LNCAP (cell line): ENCODE measurements at regions not wholly inside any gene's neighbourhood (a gene's known extent, or its start where the extent isn't known, plus 50 kb on each side); places are given as distances from the start of the nearest gene placed in this dataset.

Experiments
- CTCF ChIP-seq: fragments of 450-650 bp; IDR thresholded peaks from 2 replicates; pipeline ENCODE4 v1.5.1; 2017; ENCODE audit warnings: mild to moderate bottlenecking

GRCh38 chr1:5164158-5164557 is 509.7 kb downstream of the AJAP1 start:
- no peak for TF ChIP-seq CTCF

- no peak for TF ChIP-seq CTCF
These were observed 507.0 kb downstream of the AJAP1 start for GRCh38 chr1:5161372-5161771.

- TF ChIP-seq CTCF = no peak
These were observed 502.8 kb downstream of the AJAP1 start for GRCh38 chr1:5157175-5157574.

- TF ChIP-seq CTCF = no peak
These were observed 502.2 kb downstream of the AJAP1 start for GRCh38 chr1:5156416-5157120.

GRCh38 chr1:5151511-5151910 is 497.1 kb downstream of the AJAP1 start:
- TF ChIP-seq CTCF = no peak

- TF ChIP-seq CTCF = no peak
These were observed 495.8 kb downstream of the AJAP1 start for GRCh38 chr1:5150191-5150590.

GRCh38 chr1:5147806-5148205 is 493.4 kb downstream of the AJAP1 start:
- TF ChIP-seq CTCF = no peak

- TF ChIP-seq CTCF = no peak
These were observed 488.0 kb downstream of the AJAP1 start for GRCh38 chr1:5142389-5142788.
